SK-N-MC (cell line): ENCODE measurements at regions not wholly inside any gene's neighbourhood (a gene's known extent, or its start where the extent isn't known, plus 50 kb on each side); places are given as distances from the start of the nearest gene placed in this dataset.

ENCODE experiments used
- EZH2 ChIP-seq: fragments of 200-600 bp; sonication (generic); IDR thresholded peaks from one replicate; pipeline ENCODE4 v1.6.1; 2017; ENCODE audit warnings: antibody characterized with exemption
- POLR2AphosphoS5 ChIP-seq: IDR thresholded peaks from 2 replicates; pipeline ENCODE4 v1.6.1; 2012; ENCODE audit warnings: mild to moderate bottlenecking, low read depth, low read length, borderline replicate concordance

GRCh38 chr3:181410870-181411269, 300.9 kb upstream of the SOX2 start:
- no peak for TF ChIP-seq POLR2AphosphoS5
- no peak for TF ChIP-seq EZH2
